Ovary (tissue), 3 donors: ENCODE measurements at regions not wholly inside any gene's neighbourhood (a gene's known extent, or its start where the extent isn't known, plus 50 kb on each side); places are given as distances from the start of the nearest gene placed in this dataset.

Experiments used
- EP300 ChIP-seq: sonication (generic); formaldehyde crosslinking; IDR thresholded peaks from one replicate; pipeline ENCODE4 v1.6.1; 2017; ENCODE audit warnings: antibody characterized with exemption
- TF ChIP-seq, protein P1 (sequence below), 3 donors: fragments of 450-650 bp in 2 of 3; fragments of 200-600 bp in 1 of 3; IDR thresholded peaks; one replicate each; pipeline versions ENCODE4 v1.5.1 to v1.8.0; 2016 to 2022; ENCODE audit warnings: antibody characterized with exemption in 3 of 3, mild to moderate bottlenecking in 1 of 3
- donor health status: DM: no; HTN: no; CAD: no.

DNA sequence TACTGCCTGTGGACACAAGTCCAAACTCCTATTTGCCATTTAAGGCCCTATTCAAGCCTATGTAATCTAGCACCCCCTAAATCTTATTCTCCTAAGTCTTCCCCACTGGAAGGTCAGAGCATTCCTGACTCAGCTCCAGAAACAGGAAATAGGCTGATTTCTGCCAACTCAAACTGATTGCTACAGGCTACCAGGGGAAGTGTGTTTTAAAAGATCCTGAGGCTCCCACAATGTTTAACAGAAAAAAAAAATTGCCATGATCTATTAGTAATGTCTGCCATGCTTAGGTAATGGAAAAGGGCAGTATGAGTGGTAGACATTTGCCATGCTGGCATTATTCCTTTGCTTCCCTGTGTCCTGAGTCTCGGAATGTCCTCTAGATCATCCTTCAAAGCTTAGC, 65.8 kb upstream of the BRINP1 start:
- TF ChIP-seq, protein P1, sequence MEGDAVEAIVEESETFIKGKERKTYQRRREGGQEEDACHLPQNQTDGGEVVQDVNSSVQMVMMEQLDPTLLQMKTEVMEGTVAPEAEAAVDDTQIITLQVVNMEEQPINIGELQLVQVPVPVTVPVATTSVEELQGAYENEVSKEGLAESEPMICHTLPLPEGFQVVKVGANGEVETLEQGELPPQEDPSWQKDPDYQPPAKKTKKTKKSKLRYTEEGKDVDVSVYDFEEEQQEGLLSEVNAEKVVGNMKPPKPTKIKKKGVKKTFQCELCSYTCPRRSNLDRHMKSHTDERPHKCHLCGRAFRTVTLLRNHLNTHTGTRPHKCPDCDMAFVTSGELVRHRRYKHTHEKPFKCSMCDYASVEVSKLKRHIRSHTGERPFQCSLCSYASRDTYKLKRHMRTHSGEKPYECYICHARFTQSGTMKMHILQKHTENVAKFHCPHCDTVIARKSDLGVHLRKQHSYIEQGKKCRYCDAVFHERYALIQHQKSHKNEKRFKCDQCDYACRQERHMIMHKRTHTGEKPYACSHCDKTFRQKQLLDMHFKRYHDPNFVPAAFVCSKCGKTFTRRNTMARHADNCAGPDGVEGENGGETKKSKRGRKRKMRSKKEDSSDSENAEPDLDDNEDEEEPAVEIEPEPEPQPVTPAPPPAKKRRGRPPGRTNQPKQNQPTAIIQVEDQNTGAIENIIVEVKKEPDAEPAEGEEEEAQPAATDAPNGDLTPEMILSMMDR (IDR thresholded peaks at IDR 0.05) = no peak
- TF ChIP-seq EP300 = no peak
